Loucy (cell line): ENCODE measurements at regions not wholly inside any gene's neighbourhood (a gene's known extent, or its start where the extent isn't known, plus 50 kb on each side); places are given as distances from the start of the nearest gene placed in this dataset.

Experiments used
- CTCF ChIP-seq: fragments of 200-600 bp; sonication (generic); conservative IDR thresholded peaks from 2 replicates; pipeline ENCODE4 v1.5.1; 2014; ENCODE audit warnings: mild to moderate bottlenecking, antibody characterized with exemption, low read length
- EZH2phosphoT487 ChIP-seq: fragments of 200-600 bp; IDR thresholded peaks from 2 replicates; pipeline ENCODE4 v1.6.1; 2018; ENCODE audit warnings: antibody characterized with exemption, mild to moderate bottlenecking, moderate library complexity, borderline replicate concordance

DNA sequence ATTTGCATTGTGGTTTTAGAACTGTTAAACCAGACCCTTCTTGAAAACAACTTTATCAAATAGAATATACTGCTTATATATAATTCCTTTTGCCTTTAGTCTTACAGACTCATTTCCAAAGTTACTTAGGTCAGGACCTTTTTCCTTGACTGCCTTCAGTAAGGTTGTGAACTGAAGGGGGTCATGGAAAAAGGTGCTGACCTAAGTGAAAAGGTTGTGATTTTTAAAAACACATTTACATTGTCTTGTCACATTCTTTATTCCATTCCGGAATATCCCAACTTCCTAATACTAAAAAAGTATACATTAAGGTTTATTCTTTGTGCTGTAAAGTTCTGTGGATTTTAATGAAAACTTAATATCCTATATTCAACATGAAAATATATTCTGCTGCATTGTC is 581.4 kb downstream of the SOCS6 start:
- TF ChIP-seq CTCF (no peak), EZH2phosphoT487 (no peak)
